22Rv1 (cell line): ENCODE measurements at regions not wholly inside any gene's neighbourhood (a gene's known extent, or its start where the extent isn't known, plus 50 kb on each side); places are given as distances from the start of the nearest gene placed in this dataset.

Source experiments
- CTCF ChIP-seq: fragments of 450-650 bp; IDR thresholded peaks from 2 replicates; pipeline ENCODE4 v1.5.1; 2017; ENCODE audit warnings: mild to moderate bottlenecking
- ZFX ChIP-seq: fragments of 450-650 bp; IDR thresholded peaks from 2 replicates; pipeline ENCODE4 v1.6.1; 2017; ENCODE audit warnings: antibody characterized with exemption, borderline replicate concordance

GRCh38 chr3:70742081-70742480 lies 429.6 kb upstream of the MDFIC2 start:
- TF ChIP-seq CTCF, result no peak
- no peak for TF ChIP-seq ZFX
